GM21515 (cell line): ENCODE measurements at regions not wholly inside any gene's neighbourhood (a gene's known extent, or its start where the extent isn't known, plus 50 kb on each side); places are given as distances from the start of the nearest gene placed in this dataset.
"Not testable (repeated sequence)": the region's sequence is repeated elsewhere in the genome, so short reads cannot be mapped to it uniquely, and the experiment has no call there.

ENCODE experiments used
- ATAC-seq: cut with Tn5 transposase; IDR thresholded peaks from one replicate; pipeline ENCODE4 v1.9.1; 2021; ENCODE audit not compliant: unreplicated experiment

DNA sequence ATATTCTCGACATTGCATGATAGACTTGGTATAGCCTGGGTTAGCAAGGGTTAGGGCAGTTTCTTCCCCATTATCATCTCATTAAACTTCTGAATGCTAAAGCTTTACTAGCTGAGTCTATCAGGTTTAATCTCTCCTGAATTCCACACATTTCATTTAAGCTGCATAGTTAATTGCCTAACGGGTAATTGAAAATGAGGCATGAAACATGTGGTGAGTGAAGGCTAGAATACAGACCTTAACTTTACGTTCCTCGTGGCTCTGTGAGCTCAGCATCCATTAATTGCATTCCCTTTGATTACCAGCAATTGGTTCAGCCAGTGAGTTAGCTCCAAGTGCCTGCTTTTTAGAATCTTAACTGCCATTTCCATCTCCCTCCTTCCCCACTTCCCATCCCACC lies 126.5 kb upstream of the MEX3C start:
- ATAC-seq, result no peak

DNA sequence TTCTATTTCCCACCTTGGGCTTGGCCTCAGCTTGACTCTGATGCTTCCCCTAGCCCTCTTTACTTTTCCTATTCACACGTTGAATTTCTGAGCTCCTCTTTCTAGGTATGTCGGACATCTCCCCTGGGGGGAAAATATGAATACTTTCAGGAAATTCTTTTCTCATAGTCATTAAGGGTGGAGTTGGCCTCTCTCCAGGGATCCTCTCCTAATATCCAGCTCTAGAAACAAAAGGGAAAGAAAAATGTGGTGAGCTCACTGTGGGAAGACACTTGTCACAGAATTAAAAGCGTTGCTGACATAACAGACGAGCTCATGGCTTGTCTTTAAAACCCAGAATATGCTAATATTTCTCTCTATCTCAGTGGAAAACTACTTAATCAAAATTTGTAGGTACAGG lies 132.7 kb upstream of the MEX3C start:
- no peak for ATAC-seq

DNA sequence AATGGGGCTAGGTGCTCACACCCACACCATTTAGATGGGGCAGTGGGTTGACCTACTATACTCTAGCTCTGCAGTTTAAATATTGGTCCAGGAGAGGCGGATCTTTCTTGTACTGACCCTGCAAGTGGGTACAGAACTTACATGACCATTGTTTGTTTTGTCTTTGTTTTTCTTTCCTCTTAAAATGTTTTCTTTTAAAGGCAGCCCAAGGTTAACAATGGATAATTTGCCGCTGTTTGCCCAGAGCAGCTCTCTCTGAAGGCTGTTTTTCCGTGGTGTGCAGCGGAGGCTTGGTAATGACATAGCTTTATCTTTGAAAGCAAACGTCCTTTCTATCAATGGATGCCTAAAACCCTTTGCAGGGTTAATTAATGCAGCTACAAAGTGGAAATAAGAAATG lies 133.3 kb upstream of the MEX3C start:
- no peak for ATAC-seq

DNA sequence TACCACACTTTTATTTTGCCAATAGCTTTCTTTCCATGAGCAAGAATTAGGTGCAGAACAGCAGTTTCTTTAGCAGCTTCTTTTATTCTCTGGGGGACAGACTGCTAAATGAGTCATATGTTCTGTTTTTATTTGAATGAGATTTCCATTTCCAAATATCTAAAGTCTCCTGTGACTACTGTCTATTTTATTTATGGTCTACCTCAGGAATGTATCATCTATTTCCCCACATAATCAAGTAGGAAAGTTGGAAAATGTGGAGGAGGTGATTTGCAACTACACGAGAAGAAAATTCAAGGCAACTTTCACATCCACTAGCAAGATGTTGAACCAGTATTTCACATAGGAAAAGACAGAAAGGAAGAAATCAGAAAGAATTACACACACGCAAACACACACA lies 139.9 kb upstream of the MEX3C start:
- ATAC-seq, result no peak

DNA sequence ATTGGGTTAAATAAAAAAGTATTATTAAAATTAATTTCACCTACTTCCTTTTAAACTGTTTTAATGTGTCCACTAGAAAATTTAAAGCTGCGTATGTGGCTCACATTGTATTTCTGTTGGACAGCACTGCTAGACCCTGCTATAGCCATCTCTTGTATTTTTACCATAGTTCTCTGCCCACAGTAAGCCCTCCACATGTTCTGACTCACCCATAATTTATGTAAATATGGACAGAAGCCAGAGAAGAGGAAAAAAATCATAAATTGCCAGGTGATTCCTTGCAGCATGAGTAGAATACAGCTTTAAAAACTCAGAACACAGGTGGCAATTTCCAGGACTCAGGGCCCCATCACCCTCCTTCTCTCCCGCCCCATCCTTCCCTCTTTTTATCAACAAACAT lies 142.4 kb upstream of the MEX3C start:
- no peak for ATAC-seq

DNA sequence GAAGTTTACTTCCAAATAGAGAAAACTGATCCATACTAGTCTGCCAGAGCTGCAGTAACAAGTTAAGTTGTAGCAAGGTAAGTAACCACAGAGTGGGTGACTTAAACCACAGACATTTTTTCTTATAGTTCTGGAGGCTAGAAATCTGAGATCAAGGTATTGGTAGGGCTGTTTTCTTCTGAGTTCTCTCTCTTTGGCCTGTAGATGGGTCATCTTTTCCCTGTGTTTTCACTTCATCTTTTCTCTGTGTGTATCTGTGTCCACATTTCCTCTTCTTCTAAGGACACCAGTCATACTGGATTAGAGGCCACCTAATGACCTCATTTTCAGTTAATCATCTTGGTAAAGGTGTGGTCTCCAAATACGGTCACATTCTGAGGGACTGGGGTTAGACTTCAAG lies 142.9 kb upstream of the MEX3C start:
- no peak for ATAC-seq

DNA sequence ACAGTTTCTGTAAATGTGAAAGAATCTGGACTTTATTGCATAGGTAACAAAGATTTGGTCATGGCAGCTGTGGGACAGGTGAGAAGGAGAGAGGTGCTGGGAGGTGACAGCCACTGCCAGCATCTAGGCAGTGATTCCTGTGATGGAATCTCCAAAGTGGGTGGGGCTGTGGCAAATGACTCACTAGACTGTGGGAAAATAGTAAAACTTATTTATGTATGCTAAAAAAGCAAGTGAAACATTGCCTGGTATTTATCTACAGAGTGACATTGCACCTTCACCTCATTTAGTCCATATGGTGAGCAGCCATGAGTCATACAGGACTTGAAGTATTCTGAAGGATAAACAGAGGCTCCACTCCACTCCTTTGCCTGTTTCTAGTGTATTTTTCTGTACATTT lies 145.3 kb upstream of the MEX3C start:
- ATAC-seq, result no peak

DNA sequence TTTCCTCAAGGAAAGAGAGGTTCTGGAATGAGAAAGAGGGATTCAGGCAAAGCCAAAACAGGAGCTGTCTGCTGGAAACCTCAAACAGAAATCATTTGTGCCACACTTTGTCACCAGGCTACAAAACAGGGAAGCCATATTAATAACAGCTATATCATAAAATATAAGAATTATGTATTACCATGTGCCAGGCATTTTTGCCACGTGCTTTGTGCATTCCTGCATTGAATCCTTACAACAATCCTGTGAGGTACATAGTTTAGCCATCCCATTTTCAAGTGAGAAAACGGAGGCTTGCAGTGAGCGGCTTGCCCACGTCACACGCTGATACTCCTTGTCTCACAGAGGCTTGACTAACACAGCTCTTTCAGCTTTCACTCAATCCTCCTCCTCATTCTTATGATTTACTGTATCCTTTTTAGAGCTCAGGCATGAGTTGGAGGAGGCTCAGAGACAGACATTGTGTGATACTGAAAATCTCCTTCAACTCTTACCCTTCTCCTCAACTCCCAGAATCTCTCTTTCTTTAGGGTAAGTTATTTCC lies 148.4 kb upstream of the MEX3C start:
- ATAC-seq, result no peak

DNA sequence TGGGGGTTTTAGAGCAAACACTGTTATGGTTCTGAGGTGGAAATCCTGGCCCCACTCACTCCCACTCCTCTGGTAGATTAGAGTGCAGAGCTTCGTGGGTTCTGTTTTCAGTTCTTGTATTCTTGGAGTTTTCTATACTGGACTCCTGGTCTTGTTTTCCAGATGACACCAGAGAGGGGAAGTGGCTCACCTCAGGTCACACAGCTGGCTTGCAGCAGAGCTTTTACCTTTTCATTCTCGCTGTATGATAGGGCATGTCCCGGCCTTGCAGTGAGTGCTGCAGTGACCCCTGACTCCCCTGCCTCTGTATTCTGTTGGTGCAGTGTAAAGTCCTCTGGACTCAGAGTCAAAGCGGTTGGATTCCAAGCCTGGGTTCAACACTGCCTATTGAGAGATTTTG lies 148.9 kb upstream of the MEX3C start:
- ATAC-seq, result no peak

DNA sequence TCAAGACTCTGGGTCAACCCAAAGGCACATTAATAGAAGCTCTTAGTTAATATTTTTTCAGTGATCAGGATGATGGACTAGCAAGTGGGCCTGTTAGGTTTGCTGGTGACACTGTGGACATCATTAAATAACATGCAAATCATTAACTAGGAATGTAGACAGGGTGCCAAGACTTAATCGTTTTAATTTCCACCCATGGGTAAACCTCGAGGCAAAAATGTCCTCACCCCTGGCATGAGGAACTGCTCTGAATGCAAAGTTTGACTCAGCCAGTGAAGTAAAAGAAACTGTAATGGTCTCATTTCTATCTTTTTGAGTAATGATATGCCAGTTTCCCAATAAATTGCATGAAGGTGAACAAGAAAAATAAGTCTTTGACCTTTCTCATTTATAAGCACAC lies 152.6 kb upstream of the MEX3C start:
- no peak for ATAC-seq

DNA sequence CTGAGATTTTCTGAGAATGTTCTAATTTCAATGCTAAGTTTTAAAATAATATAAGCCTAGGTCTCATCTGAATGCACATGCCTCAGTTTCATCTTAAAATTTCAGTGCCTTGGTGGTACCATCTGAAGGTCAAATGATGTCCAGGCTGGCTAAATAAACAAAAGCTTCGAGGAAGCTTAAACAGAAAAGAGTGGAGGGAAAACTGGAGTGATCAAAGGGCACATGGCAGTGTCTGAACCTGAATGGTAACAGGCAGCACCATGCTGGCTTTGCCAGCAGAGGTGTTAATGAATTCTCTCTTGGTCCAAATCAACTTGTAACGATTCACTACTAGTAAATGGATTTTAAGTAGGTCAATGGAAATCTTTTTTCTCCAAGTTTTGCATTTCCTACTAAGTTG lies 158.4 kb upstream of the MEX3C start:
- ATAC-seq, result no peak

DNA sequence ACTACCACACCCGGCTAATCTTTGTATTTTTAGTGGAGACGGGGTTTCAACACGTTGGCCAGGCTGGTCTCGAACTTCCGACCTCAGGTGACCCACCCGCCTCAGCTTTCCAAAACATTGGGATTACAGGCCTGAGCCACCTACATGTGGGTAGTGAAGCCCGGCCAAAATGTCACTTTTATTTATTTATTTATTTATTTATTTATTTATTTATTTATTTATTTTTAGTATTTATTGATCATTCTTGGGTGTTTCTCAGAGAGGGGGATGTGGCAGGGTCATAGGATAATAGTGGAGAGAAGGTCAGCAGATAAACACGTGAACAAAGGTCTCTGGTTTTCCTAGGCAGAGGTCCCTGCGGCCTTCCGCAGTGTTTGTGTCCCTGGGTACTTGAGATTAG lies 162.8 kb upstream of the MEX3C start:
- ATAC-seq, result not testable (repeated sequence)

DNA sequence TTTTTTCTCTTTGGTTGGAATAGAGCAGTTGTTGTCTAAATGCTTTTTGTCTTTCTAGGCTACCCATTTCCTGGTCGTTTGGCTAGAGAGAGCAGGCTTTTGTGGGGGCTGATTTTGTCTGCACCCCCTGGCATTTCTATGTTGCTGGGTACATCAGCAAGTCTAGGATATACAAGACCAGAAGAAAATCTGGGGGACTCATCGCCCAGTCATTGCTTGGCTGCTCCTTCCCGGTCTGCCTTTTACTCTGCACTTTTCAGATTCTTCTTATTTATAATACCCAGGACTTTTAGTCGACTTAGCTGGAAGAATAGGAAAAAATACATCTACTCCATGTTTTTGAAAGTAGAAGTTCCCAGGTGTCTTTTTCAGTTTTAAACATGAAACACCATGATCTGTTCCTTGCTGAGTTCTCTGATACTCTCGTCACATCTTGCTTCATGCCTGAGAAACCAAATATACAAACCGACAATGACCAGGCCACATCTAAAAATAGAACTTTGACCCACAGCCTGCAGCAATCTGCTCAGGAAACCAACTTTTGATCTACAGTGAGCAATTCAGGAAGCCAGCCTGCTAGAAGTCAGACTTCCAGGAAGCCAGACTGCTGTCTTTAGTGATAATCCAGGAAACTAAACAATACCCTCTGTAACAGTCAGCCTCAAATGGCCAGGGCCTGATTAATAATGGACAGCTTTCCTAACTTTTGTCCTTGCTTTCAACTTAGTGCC lies 163.8 kb upstream of the MEX3C start:
- ATAC-seq, result peak; percentile 76

DNA sequence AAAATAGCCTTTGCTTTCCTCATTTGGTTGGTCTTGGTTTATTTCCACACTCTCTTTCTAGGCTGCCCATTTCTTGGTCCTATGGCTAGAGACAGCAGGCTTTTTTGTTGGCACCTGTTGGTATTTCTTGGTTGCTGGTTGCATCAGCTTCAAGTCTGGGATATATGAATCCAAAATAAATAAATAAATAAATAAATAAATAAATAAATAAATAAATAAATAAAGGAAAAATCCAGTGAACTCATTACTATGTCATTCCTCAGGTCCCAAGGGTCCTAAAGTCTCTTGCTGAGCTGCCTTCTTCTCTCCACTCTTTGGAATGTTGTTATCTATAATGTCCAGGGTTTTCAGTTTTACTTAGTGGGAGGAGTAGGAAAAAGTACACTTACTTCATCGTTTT lies 165.9 kb upstream of the MEX3C start:
- ATAC-seq, result no peak

DNA sequence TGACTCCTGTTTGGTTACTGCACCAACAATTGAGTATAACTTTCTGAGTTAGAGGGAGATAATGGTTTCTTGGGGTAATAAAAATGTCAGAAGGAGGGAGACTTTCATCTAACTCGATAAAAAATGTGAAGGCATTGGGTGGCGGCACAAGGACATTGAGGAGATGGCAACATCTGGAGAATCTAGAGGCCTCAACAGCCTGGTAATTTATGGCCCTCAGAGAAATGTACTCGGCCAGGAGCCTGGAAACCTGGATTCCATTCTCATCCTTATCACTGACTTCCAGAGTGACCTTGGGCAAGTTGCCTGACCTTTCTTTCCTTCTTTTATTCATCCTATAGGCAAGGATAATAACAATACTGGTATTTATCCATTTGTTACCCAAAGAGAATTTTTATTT lies 173.5 kb upstream of the MEX3C start:
- ATAC-seq, result no peak

DNA sequence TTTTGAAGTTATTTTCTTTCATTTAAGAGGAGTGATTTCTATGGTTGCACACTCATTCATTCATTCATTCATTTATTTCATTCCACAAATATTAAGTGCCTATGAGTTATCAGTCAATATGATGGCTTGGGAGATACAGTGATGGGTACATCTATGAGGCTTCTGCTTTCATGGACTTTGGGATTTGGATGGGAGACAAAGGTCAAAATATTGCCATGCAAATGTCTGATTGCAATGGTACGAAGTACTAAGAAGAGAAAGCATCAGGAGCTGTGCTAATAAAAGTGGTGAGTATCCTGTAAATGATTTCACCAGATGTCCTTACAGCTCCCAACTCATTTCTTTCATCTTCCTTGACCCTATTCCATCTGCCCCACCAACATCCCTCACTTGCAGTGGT lies 174.4 kb upstream of the MEX3C start:
- ATAC-seq, result no peak

DNA sequence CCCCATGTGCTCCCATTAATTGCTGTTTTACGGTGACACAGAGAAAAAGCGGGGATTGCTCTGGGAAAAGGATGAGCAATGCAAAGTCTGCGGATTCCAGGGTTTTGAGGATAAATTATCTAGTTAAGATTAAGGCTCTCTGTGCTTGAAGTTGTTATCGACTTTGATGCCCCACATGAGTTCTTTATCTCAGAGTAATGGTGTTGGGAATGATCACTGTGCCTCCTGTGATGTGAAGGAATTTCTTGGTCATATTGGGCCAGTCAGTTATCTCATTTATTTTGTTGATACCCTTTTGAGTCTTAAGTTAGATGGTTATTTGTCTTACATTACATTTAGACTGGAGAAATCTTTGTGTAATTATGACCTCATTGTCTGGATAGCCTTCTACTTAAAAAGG lies 184.6 kb upstream of the MEX3C start:
- no peak for ATAC-seq

DNA sequence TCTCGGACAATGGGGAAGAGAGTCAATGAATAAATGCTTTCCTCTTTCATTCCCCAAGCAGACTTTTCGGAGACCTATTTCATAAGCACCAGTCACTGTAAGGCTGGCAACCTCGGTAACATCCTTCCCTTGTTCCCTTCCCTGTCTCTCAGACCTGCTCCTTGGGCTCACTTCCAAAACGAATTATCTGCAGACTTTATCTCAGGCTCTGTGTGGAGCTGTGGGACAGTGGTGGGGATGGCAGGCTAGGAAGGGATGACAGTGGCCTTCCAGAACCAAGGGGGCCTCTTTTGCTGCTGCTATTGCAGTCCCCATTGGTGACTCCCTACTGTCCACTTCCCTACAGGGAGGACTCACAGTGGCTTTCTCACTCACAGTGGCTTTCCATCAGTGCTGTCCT lies 185.6 kb upstream of the MEX3C start:
- no peak for ATAC-seq

DNA sequence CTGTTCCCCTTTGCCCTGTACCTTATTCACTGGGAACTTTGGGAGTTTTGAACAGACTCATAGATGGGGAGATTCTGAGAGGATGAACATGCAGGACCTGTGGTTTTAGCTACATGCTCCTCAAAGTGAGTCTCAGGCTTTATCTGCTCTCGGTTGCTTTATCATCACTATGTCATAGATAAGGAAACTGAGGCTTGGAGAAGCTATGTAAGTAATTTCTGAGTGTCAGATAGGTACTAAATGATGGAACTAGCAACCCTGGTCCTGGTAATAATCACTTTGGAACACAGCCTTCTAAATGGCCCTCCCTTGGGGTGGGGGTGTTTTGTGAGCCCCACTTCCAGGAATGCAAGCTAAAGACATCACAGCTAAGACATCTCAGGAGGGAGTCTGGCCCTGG lies 186.2 kb upstream of the MEX3C start:
- no peak for ATAC-seq

DNA sequence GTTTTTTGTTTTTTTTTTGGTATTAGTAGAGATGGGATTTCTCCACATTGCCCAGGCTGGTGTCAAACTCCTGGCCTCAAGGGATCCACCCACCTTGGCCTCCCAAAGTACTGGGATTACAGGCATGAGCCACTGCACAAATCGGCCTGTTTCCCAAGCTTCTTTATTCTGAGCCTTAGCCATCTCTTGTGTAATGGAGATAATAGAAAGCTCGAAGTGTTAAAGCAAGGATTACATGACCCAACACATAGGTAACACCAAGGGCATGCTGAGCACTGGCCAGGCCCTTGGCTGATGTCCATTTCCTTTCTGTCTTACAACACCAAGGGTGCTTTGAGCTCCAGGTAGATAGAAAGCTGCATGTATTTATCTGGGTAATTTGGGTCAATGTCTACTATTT lies 187.8 kb upstream of the MEX3C start:
- ATAC-seq, result no peak

DNA sequence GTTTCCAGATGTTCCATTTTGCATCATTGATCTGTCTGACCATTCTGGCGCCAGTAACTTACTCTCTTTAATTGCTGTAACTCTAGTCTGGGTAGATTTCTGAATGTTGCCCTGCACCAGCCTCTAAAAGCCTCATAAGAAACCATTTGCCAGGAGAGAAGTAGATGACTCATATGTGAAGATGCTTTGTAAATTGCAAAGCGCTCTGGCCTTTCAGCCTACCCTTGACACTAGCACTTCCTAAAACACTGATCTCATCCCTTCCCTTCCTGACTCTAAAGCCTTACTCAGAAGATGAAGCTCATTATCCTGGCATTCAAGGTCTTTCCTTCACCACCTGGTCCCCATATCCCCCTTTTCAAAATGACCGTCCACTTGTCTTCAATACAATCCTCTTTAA lies 193.2 kb upstream of the MEX3C start:
- no peak for ATAC-seq

DNA sequence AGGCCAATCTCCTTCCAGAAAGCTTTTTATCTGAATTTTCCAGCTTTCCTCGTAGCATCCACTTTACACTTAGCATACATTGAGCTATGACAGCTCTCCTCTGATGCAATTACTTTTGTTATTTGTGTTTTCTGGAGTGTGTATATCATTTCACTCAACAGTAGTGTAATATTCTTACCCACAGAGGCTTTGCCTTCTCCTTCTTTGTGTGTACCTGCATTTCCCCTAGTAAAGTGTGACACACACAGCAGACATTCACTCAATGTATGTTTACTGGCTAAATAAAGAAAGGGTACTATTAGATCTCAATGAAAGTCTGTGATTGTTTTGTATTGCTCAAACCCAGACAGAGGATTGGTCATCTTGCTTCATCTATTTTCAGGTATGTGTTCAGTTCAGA lies 193.7 kb upstream of the MEX3C start:
- no peak for ATAC-seq

DNA sequence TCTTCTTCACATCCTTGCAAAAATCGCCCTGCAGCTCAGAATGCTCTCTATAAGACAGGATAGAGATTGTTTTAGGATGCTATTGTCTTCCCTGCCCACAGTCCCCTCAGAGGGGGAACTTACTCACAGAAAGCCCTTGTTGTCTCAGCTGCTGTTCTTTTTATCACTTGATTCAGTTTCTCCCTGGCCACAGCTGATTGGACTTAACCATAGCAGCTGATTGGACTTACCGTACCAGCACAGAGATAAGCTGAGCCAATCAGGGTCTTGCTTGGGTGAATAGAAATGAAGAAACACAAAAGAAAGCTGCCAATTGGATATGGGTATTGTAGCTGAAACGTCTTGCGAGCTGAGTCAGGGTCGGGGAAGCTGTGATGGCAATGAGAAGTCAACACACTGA lies 194.2 kb upstream of the MEX3C start:
- no peak for ATAC-seq
